Thymus (tissue), 11 donors: ENCODE measurements at regions not wholly inside any gene's neighbourhood (a gene's known extent, or its start where the extent isn't known, plus 50 kb on each side); places are given as distances from the start of the nearest gene placed in this dataset.
"Not testable (repeated sequence)": the region's sequence is repeated elsewhere in the genome, so short reads cannot be mapped to it uniquely, and the experiment has no call there.

Source experiments
- DNase-seq, 9 donors: peaks; one replicate each; pipeline ENCODE4 v3.0.0-alpha.2; 2013; ENCODE audit warnings: low spot score in 9 of 9, low read depth in 6 of 9, missing footprints in 1 of 9
- H3K27ac ChIP-seq, 2 donors: one replicate each; pipeline ENCODE4 v1.5.1; 2013; ENCODE audit warnings: control low read depth in 1 of 2, low read depth in 1 of 2, low read length in 1 of 2, mild to moderate bottlenecking in 1 of 2, moderate library complexity in 1 of 2
- H3K27me3 ChIP-seq, 2 donors: one replicate each; pipeline ENCODE4 v1.5.1; 2013; ENCODE audit warnings: low read length in 1 of 2; ENCODE audit not compliant: control insufficient read depth in 2 of 2, insufficient read depth in 1 of 2
- H3K36me3 ChIP-seq, 2 donors: one replicate each; pipeline ENCODE4 v1.5.1; 2013; ENCODE audit warnings: low read length in 1 of 2, mild to moderate bottlenecking in 1 of 2, moderate library complexity in 1 of 2; ENCODE audit not compliant: control insufficient read depth in 2 of 2, insufficient read depth in 2 of 2
- H3K4me1 ChIP-seq, 2 donors: one replicate each; pipeline ENCODE4 v1.5.1; 2013; ENCODE audit warnings: low read length in 2 of 2; ENCODE audit not compliant: control insufficient read depth in 2 of 2, insufficient read depth in 2 of 2
- H3K4me3 ChIP-seq, 2 donors: one replicate each; pipeline ENCODE4 v1.5.1; 2013; ENCODE audit warnings: low read length in 2 of 2, control low read depth in 1 of 2, mild to moderate bottlenecking in 1 of 2
- H3K9me3 ChIP-seq, 2 donors: one replicate each; pipeline ENCODE4 v1.5.1; 2013; ENCODE audit warnings: low read length in 1 of 2, mild to moderate bottlenecking in 1 of 2; ENCODE audit not compliant: control insufficient read depth in 2 of 2, insufficient read depth in 1 of 2
- WGBS: extraction: QIAGEN DNeasy Blood & Tissue Kit; methylation state at CpG from one replicate; pipeline ENCODE4 v1.1.7; 2013; 5-methylcytosine and 5-hydroxymethylcytosine counted together
- donor health status: healthy.

GRCh38 chr7:153076289-153076688 lies 316.7 kb downstream of the ACTR3B start:
- 95% methylated on average over 2 of the region's 2 CpGs for WGBS
- DNase-seq, H3K27ac ChIP-seq: not testable (repeated sequence)

DNA sequence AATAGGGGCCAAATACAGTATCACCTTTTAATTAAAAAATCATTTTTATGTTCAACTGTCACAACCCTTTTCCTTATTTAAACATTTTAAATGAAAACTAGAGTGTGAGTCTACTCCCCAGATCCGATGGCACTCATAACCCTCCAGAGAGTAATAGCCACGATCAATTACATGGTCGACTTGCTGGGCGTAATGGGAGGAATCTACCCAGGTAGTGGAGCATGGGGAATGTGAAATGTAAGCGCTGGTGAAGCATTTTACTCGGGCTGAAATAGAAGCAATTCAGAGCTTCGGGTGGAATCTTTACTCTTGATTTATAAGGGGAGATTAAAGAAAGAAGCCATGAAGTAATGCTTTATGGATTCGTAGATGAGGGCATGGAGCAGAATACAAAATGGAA lies 321.9 kb downstream of the ACTR3B start:
- H3K4me3 ChIP-seq: no peak overlapping the region
- 92% methylated on average over 8 of the region's 8 CpGs for WGBS
- H3K27me3 ChIP-seq: no peaks in the 10 kb centered on the region
- no peak for DNase-seq
- H3K36me3 ChIP-seq: no peaks in the 10 kb centered on the region
- H3K27ac ChIP-seq: no peak overlapping the region
- no peaks in the 10 kb centered on the region for H3K9me3 ChIP-seq
- H3K4me1 ChIP-seq: no peaks in the 10 kb centered on the region

More at GRCh38 chr7:153076289-153076688, 316.7 kb downstream of the ACTR3B start:
- H3K4me1 ChIP-seq, H3K27me3 ChIP-seq, H3K36me3 ChIP-seq, H3K9me3 ChIP-seq, H3K4me3 ChIP-seq: not testable (repeated sequence)

GRCh38 chr7:153084278-153084677 lies 324.7 kb downstream of the ACTR3B start:
- H3K36me3 ChIP-seq: no peaks in the 10 kb centered on the region
- no peak overlapping the region for H3K4me3 ChIP-seq
- no peaks in the 10 kb centered on the region for H3K4me1 ChIP-seq
- no peaks in the 10 kb centered on the region for H3K9me3 ChIP-seq
- no peak for DNase-seq
- no peak overlapping the region for H3K27ac ChIP-seq
- no peaks in the 10 kb centered on the region for H3K27me3 ChIP-seq
- 93% methylated on average over 6 of the region's 6 CpGs for WGBS

DNA sequence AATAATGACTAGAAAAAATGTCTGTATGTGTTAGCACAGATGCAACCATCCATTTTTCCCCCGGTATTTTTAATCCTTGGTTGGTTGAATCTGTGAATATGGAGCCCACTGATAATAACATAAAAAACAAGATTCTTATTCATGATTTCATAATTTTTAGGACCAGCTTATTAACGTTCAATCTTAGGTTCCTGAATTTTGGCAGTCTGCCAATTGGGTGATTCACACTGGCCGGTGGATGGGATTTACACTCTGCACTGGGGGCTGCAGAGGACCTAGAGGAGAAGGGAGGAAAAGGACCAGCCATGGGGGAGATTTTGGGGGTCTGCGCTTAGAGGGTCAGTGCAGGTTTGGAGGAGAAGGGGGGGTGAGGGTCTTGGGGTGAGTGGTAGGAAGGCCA lies 327.9 kb downstream of the ACTR3B start:
- no peak for DNase-seq
- no peaks in the 10 kb centered on the region for H3K36me3 ChIP-seq
- peaks cover 0 to 4% of the 10 kb centered on the region in 2 donors for H3K9me3 ChIP-seq
- WGBS: 89% methylated on average over 4 of the region's 4 CpGs
- no peak overlapping the region for H3K27ac ChIP-seq
- no peaks in the 10 kb centered on the region for H3K27me3 ChIP-seq
- H3K4me3 ChIP-seq: no peak overlapping the region
- H3K4me1 ChIP-seq: no peaks in the 10 kb centered on the region

DNA sequence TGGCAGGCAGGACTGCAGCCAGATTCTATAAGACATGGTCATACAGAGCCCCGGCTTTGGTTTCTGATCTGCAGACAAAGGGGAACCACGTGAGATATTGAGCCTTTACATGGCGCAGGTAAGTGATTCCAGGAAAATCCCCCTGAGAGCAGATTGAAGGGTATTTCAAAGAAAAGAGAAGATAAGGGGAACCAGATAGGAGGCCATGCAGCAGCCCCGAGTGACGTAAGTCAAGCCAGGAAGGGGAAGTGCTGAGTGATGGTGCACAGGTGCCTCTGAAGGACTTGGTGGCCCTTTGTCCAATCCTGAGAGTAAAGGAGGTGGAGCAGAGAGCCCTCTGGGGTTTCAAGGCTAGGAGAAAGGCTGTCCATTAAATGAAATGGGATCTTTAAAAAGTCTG lies 329.0 kb downstream of the ACTR3B start:
- no peaks in the 10 kb centered on the region for H3K36me3 ChIP-seq
- DNase-seq: no peak
- no peak overlapping the region for H3K27ac ChIP-seq
- 81% methylated on average over 5 of the region's 5 CpGs for WGBS
- peaks cover 0 to 4% of the 10 kb centered on the region in 2 donors for H3K9me3 ChIP-seq
- H3K4me3 ChIP-seq: no peak overlapping the region
- no peaks in the 10 kb centered on the region for H3K27me3 ChIP-seq
- H3K4me1 ChIP-seq: no peaks in the 10 kb centered on the region

DNA sequence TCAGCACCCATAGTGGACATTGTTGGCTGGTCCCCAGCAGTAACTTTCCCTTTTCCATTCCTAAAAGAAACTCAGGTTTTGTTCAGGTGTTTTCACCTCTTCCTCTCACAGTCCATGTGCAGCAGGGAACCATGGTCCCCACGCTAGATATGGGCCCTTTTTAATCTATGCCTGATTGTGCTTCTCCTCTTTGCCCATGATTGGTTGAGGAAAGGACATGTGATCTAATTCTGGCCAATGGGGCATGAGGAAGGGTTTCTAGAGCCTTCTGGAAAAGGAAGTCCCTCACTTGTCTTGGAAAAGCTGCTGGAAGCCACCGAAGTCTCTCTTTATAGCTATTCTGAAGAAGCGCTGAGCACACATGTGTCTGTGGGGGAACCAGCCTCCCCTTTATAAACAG lies 330.7 kb downstream of the ACTR3B start:
- H3K27me3 ChIP-seq: no peaks in the 10 kb centered on the region
- no peak overlapping the region for H3K4me3 ChIP-seq
- no peak overlapping the region for H3K27ac ChIP-seq
- WGBS: 98% methylated on average over 3 of the region's 3 CpGs
- DNase-seq: no peak
- peaks cover 0 to 4% of the 10 kb centered on the region in 2 donors for H3K9me3 ChIP-seq
- H3K4me1 ChIP-seq: no peaks in the 10 kb centered on the region
- H3K36me3 ChIP-seq: no peaks in the 10 kb centered on the region

DNA sequence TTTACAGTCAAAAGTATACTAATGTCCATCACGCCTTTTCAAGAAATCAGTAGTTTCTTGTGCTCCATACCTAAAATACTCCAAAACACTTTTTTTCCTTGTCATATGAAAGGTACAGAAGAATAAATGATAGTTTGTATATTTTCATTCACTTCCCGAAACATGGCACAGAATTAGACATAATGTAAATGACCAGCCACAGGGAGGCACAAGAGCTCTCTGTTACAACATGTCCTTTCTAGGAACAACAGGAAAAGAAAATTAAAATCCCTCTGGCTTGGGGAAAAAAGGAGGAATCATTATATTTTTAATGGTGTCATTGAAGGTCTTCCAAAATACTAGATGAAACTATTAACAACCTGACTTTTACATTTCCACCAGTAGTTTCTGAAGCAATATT lies 331.2 kb downstream of the ACTR3B start:
- no peaks in the 10 kb centered on the region for H3K36me3 ChIP-seq
- no peaks in the 10 kb centered on the region for H3K27me3 ChIP-seq
- DNase-seq: no peak
- peaks cover 0 to 4% of the 10 kb centered on the region in 2 donors for H3K9me3 ChIP-seq
- H3K4me1 ChIP-seq: no peaks in the 10 kb centered on the region
- no peak overlapping the region for H3K4me3 ChIP-seq
- 95% methylated on average over 2 of the region's 2 CpGs for WGBS
- no peak overlapping the region for H3K27ac ChIP-seq

- Histone ChIP-seq H3K27ac (no peak overlapping the region), H3K36me3 (no peaks in the 10 kb centered on the region), H3K9me3 (peaks cover 0 to 4% of the 10 kb centered on the region in 2 donors), H3K4me3 (no peak overlapping the region), H3K4me1 (no peaks in the 10 kb centered on the region), H3K27me3 (no peaks in the 10 kb centered on the region)
- 81% methylated on average over 13 of the region's 13 CpGs for WGBS
- DNase-seq: no peak
Measured at GRCh38 chr7:153091477-153091876, 331.9 kb downstream of the ACTR3B start.

DNA sequence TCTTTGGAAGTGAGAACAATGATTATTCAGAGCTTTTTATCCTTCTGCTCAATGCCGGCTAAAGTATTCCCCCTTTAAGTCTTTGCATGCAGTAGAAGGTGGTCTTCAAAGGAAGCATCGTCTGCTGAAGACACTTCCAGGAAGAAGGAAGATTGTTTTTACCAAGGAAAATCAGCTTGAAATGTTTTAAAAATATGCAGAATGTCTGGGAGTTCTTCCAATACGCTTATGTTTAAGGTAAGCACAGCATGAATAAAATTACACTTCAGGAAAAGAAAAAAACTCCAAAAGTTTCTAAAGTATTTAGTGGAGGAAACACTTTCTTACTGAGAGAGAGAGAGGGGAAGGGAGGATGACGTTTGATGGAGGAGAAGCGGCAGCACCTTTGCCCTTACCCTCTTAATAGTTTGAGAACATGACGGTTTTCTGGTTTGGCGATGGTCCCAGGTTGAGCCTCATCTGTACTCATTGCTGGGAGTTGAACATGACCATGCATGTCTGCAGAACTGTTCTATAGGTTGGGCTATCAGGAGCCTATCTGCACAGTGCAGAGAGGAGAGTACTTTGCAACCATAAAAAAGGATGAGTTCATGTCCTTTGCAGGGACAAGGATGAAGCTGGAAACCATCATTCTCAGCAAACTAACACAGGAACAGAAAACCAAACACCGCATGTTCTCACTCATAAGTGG lies 338.1 kb downstream of the ACTR3B start:
- Histone ChIP-seq H3K4me3 (no peak overlapping the region), H3K27me3 (no peaks in the 10 kb centered on the region), H3K4me1 (no peaks in the 10 kb centered on the region), H3K36me3 (no peaks in the 10 kb centered on the region), H3K27ac (no peak overlapping the region), H3K9me3 (no peaks in the 10 kb centered on the region)
- no peak for DNase-seq
- WGBS: 88% methylated on average over 8 of the region's 8 CpGs
